ENCODE measurements at regions not wholly inside any gene's neighbourhood (a gene's known extent, or its start where the extent isn't known, plus 50 kb on each side); places are given as distances from the start of the nearest gene placed in this dataset.

DNA sequence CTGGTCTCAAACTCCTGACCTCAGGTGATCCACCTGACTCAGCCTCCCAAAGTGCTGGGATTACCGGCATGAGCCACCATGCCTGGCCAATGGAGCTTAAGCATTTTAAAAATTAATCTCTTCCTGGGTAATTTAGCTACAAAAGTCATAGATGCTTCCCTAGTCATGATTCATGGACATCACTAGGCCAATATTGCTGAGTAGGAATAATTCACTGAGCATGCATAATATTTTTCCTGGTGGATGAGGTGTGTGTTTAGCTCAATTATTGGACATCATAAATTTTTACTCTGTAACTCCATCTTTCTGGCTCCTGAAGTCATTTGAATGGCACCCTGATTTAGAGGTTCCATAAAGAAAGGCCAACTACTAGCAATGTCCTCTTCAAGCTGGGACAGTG, 512.9 kb upstream of the AGTR1 start:
- TF ChIP-seq, protein P1, sequence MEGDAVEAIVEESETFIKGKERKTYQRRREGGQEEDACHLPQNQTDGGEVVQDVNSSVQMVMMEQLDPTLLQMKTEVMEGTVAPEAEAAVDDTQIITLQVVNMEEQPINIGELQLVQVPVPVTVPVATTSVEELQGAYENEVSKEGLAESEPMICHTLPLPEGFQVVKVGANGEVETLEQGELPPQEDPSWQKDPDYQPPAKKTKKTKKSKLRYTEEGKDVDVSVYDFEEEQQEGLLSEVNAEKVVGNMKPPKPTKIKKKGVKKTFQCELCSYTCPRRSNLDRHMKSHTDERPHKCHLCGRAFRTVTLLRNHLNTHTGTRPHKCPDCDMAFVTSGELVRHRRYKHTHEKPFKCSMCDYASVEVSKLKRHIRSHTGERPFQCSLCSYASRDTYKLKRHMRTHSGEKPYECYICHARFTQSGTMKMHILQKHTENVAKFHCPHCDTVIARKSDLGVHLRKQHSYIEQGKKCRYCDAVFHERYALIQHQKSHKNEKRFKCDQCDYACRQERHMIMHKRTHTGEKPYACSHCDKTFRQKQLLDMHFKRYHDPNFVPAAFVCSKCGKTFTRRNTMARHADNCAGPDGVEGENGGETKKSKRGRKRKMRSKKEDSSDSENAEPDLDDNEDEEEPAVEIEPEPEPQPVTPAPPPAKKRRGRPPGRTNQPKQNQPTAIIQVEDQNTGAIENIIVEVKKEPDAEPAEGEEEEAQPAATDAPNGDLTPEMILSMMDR (IDR thresholded peaks at IDR 0.05; ENCODE audit: insufficient read depth, low read depth, low read length): no peak
- TF ChIP-seq EZH2 (IDR thresholded peaks at IDR 0.05; ENCODE audit: insufficient read depth, low read length): no peak
